ENCODE measurements at regions not wholly inside any gene's neighbourhood (a gene's known extent, or its start where the extent isn't known, plus 50 kb on each side); places are given as distances from the start of the nearest gene placed in this dataset.

GRCh38 chr4:37742149-37742548 is 56.0 kb upstream of the RELL1 start:
- no peaks in the 10 kb centered on the region for H3K4me1 ChIP-seq (ENCODE audit: control insufficient read depth in 5 of 5, insufficient read depth in 5 of 5, low read length in 5 of 5)
- H3K9ac ChIP-seq (ENCODE audit: low read length in 5 of 5): no peak overlapping the region
- H3K27me3 ChIP-seq (ENCODE audit: control insufficient read depth in 5 of 5, insufficient read depth in 4 of 5, low read length in 5 of 5): no peaks in the 10 kb centered on the region
- H3K9me3 ChIP-seq (ENCODE audit: control insufficient read depth in 5 of 5, low read length in 5 of 5): peaks cover 0 to 9% (median 0%) of the 10 kb centered on the region in 5 donors
- no peak overlapping the region for H3K27ac ChIP-seq (ENCODE audit: low read depth, low read length)
- no peaks in the 10 kb centered on the region for H3K36me3 ChIP-seq (ENCODE audit: control insufficient read depth in 5 of 5, insufficient read depth in 5 of 5, low read length in 5 of 5)
- no peak overlapping the region for H3K4me3 ChIP-seq (ENCODE audit: low read depth in 1 of 5, low read length in 5 of 5)

GRCh38 chr4:37741564-37741963 is 55.4 kb upstream of the RELL1 start:
- no peaks in the 10 kb centered on the region for H3K4me1 ChIP-seq (ENCODE audit: control insufficient read depth in 5 of 5, insufficient read depth in 5 of 5, low read length in 5 of 5)
- no peak overlapping the region for H3K4me3 ChIP-seq (ENCODE audit: low read depth in 1 of 5, low read length in 5 of 5)
- no peaks in the 10 kb centered on the region for H3K27me3 ChIP-seq (ENCODE audit: control insufficient read depth in 5 of 5, insufficient read depth in 4 of 5, low read length in 5 of 5)
- no peak overlapping the region for H3K9ac ChIP-seq (ENCODE audit: low read length in 5 of 5)
- H3K9me3 ChIP-seq (ENCODE audit: control insufficient read depth in 5 of 5, low read length in 5 of 5): peaks cover 0 to 9% (median 0%) of the 10 kb centered on the region in 5 donors
- H3K27ac ChIP-seq (ENCODE audit: low read depth, low read length): no peak overlapping the region
- H3K36me3 ChIP-seq (ENCODE audit: control insufficient read depth in 5 of 5, insufficient read depth in 5 of 5, low read length in 5 of 5): no peaks in the 10 kb centered on the region

GRCh38 chr4:37740546-37740945 is 54.4 kb upstream of the RELL1 start:
- no peak overlapping the region for H3K27ac ChIP-seq (ENCODE audit: low read depth, low read length)
- H3K27me3 ChIP-seq (ENCODE audit: control insufficient read depth in 5 of 5, insufficient read depth in 4 of 5, low read length in 5 of 5): no peaks in the 10 kb centered on the region
- peaks cover 0 to under 1% (median 0%) of the 10 kb centered on the region in 5 donors for H3K9me3 ChIP-seq (ENCODE audit: control insufficient read depth in 5 of 5, low read length in 5 of 5)
- no peak overlapping the region for H3K4me3 ChIP-seq (ENCODE audit: low read depth in 1 of 5, low read length in 5 of 5)
- peaks cover 0 to 5% (median 0%) of the 10 kb centered on the region in 5 donors for H3K4me1 ChIP-seq (ENCODE audit: control insufficient read depth in 5 of 5, insufficient read depth in 5 of 5, low read length in 5 of 5)
- no peak overlapping the region for H3K9ac ChIP-seq (ENCODE audit: low read length in 5 of 5)
- no peaks in the 10 kb centered on the region for H3K36me3 ChIP-seq (ENCODE audit: control insufficient read depth in 5 of 5, insufficient read depth in 5 of 5, low read length in 5 of 5)

GRCh38 chr4:37737466-37737865 is 51.3 kb upstream of the RELL1 start:
- Histone ChIP-seq H3K36me3 (ENCODE audit: control insufficient read depth in 5 of 5, insufficient read depth in 5 of 5, low read length in 5 of 5) (no peaks in the 10 kb centered on the region), H3K9ac (ENCODE audit: low read length in 5 of 5) (no peak overlapping the region)

More at GRCh38 chr4:37737466-37737865, 51.3 kb upstream of the RELL1 start:
- H3K27me3 ChIP-seq (ENCODE audit: control insufficient read depth in 5 of 5, insufficient read depth in 4 of 5, low read length in 5 of 5): no peaks in the 10 kb centered on the region
- H3K9me3 ChIP-seq (ENCODE audit: control insufficient read depth in 5 of 5, low read length in 5 of 5): no peaks in the 10 kb centered on the region
- H3K27ac ChIP-seq (ENCODE audit: low read depth, low read length): no peak overlapping the region
- H3K4me3 ChIP-seq (ENCODE audit: low read depth in 1 of 5, low read length in 5 of 5): no peak overlapping the region
- peaks cover 0 to 5% (median 0%) of the 10 kb centered on the region in 5 donors for H3K4me1 ChIP-seq (ENCODE audit: control insufficient read depth in 5 of 5, insufficient read depth in 5 of 5, low read length in 5 of 5)
